ENCODE measurements at regions not wholly inside any gene's neighbourhood (a gene's known extent, or its start where the extent isn't known, plus 50 kb on each side); places are given as distances from the start of the nearest gene placed in this dataset.

- no peaks in the 10 kb centered on the region for H3K9me3 ChIP-seq (ENCODE audit: severe bottlenecking)
- H3K27me3 ChIP-seq (ENCODE audit: insufficient read depth, low read depth, severe bottlenecking), result peaks cover 15% of the 10 kb centered on the region
- no peak overlapping the region for H3K27ac ChIP-seq
- DNase-seq, result no peak
- no peak for TF ChIP-seq CTCF (IDR thresholded peaks at IDR 0.05; ENCODE audit: low read depth, low read length)
- H3K36me3 ChIP-seq, result no peaks in the 10 kb centered on the region
- no peak overlapping the region for H3K4me3 ChIP-seq (ENCODE audit: low read depth, low read length)
These were observed 2451.0 kb downstream of the TP53TG3F start for GRCh38 chr16:35910409-35910808.

DNA sequence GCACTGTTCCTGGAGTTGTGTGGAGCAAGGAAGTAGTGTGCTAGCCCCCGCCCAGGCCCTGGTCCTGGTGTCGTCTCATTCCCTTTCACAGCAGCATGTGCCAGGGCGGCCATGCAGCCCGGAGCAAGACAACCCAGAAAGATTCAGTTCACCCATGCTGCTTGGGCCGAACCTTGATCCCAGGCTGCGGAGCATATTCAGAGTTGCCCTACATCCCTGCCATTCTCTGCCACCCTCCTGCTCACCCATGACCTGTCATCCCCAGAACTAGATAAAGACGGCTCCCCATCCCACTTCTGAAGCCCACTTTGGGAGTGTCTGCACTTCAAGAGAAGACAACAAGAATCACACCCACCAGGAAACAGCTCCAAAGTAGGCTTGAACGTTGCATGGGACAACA, 2452.5 kb downstream of the TP53TG3F start:
- no peak overlapping the region for H3K27ac ChIP-seq
- no peak overlapping the region for H3K4me3 ChIP-seq (ENCODE audit: low read depth, low read length)
- peaks cover 15% of the 10 kb centered on the region for H3K27me3 ChIP-seq (ENCODE audit: insufficient read depth, low read depth, severe bottlenecking)
- no peaks in the 10 kb centered on the region for H3K9me3 ChIP-seq (ENCODE audit: severe bottlenecking)
- DNase-seq, result no peak
- no peak for TF ChIP-seq CTCF (IDR thresholded peaks at IDR 0.05; ENCODE audit: low read depth, low read length)
- no peaks in the 10 kb centered on the region for H3K36me3 ChIP-seq

GRCh38 chr16:35931722-35932121, 2472.3 kb downstream of the TP53TG3F start:
- TF ChIP-seq CTCF (IDR thresholded peaks at IDR 0.05; ENCODE audit: low read depth, low read length), result no peak
- peaks cover 4% of the 10 kb centered on the region for H3K27me3 ChIP-seq (ENCODE audit: insufficient read depth, low read depth, severe bottlenecking)
- no peak overlapping the region for H3K27ac ChIP-seq
- no peak overlapping the region for H3K4me3 ChIP-seq (ENCODE audit: low read depth, low read length)
- H3K9me3 ChIP-seq (ENCODE audit: severe bottlenecking), result no peaks in the 10 kb centered on the region
- DNase-seq, result no peak
- H3K36me3 ChIP-seq, result no peaks in the 10 kb centered on the region

All from WERI-Rb-1 (cell line).